ENCODE measurements at regions not wholly inside any gene's neighbourhood (a gene's known extent, or its start where the extent isn't known, plus 50 kb on each side); places are given as distances from the start of the nearest gene placed in this dataset.

GRCh38 chr2:18406219-18406618 is 154.2 kb downstream of the RDH14 start:
- Histone ChIP-seq H2AK5ac (ENCODE audit: low read depth, low read length) (no peak overlapping the region), H4K20me1 (ENCODE audit: insufficient read depth, low read length) (no peaks in the 10 kb centered on the region), H4K8ac (ENCODE audit: low read depth in 2 of 2, low read length in 2 of 2) (no peak overlapping the region), H3K4me1 (ENCODE audit: control insufficient read depth, insufficient read depth, low read length) (peaks cover 4% of the 10 kb centered on the region), H3K56ac (ENCODE audit: extremely low read depth, insufficient read depth, low read length) (no peak overlapping the region), H3K4ac (ENCODE audit: low read depth, low read length) (no peak overlapping the region), H3K36me3 (ENCODE audit: control insufficient read depth, insufficient read depth, low read length) (no peaks in the 10 kb centered on the region), H3K4me2 (ENCODE audit: low read depth, low read length) (no peak overlapping the region), H2AK9ac (replicated peaks; ENCODE audit: low read depth, low read length, poor library complexity) (no peak overlapping the region), H3K9me1 (ENCODE audit: insufficient read depth, low read length) (no peaks in the 10 kb centered on the region), H2AFZ (replicated peaks; ENCODE audit: low read length, poor library complexity) (no peak overlapping the region), H2BK120ac (ENCODE audit: low read depth, low read length) (no peak overlapping the region), H3K27me3 (ENCODE audit: control insufficient read depth, insufficient read depth, low read length) (no peaks in the 10 kb centered on the region), H3K4me3 (ENCODE audit: insufficient read depth, low read depth, low read length) (no peak overlapping the region), H2BK15ac (ENCODE audit: low read depth, low read length) (no peak overlapping the region), H3K9ac (ENCODE audit: low read depth, low read length) (no peak overlapping the region), H3K27ac (ENCODE audit: insufficient read depth, low read length) (no peak overlapping the region), H3K18ac (ENCODE audit: low read depth, low read length) (no peak overlapping the region), H3K23ac (ENCODE audit: low read depth, low read length) (no peak overlapping the region), H2BK20ac (ENCODE audit: low read depth, low read length) (no peak overlapping the region), H3K9me3 (ENCODE audit: control insufficient read depth, insufficient read depth, low read length) (no peaks in the 10 kb centered on the region), H4K91ac (ENCODE audit: insufficient read depth, low read depth, low read length) (no peak overlapping the region), H3K79me1 (ENCODE audit: low read depth in 1 of 2, low read length in 2 of 2) (no peaks in the 10 kb centered on the region), H4K5ac (ENCODE audit: low read depth, low read length) (no peak overlapping the region), H3K14ac (replicated peaks; ENCODE audit: low read depth, low read length) (no peak overlapping the region), H2BK5ac (ENCODE audit: low read depth, low read length, poor library complexity, severe bottlenecking) (no peak overlapping the region)
- BruUV-seq (replicated peaks) = no TSS peak
- no peak for ATAC-seq (ENCODE audit: low read depth)
- ChIA-PET CTCF (no interaction called here), POLR2A (ENCODE audit: unreplicated experiment) (no interaction called here)
- intact Hi-C loops (cut with micrococcal nuclease) = no loop called here
- in situ Hi-C loops (cut with MboI; ENCODE audit: low sequenced_read_pairs) = no loop called here
- dilution Hi-C loops (cut with HindIII; ENCODE audit: low sequenced_read_pairs, unreplicated experiment) = no loop called here
- TF ChIP-seq FOS (IDR thresholded peaks at IDR 0.05; ENCODE audit: low read depth, low read length) (no peak), CHD1 (IDR thresholded peaks at IDR 0.05; ENCODE audit: low read depth, low read length) (no peak), RFX5 (IDR thresholded peaks at IDR 0.05; ENCODE audit: low read depth, low read length) (no peak), MXI1 (IDR thresholded peaks at IDR 0.05; ENCODE audit: borderline replicate concordance, low read depth, low read length) (no peak), RAD21 (IDR thresholded peaks at IDR 0.05; ENCODE audit: low read length) (no peak), RCOR1 (IDR thresholded peaks at IDR 0.05; ENCODE audit: insufficient replicate concordance, low read length) (no peak), BHLHE40 (IDR thresholded peaks at IDR 0.05; ENCODE audit: low read depth, low read length) (no peak)
- TF ChIP-seq, protein P1, sequence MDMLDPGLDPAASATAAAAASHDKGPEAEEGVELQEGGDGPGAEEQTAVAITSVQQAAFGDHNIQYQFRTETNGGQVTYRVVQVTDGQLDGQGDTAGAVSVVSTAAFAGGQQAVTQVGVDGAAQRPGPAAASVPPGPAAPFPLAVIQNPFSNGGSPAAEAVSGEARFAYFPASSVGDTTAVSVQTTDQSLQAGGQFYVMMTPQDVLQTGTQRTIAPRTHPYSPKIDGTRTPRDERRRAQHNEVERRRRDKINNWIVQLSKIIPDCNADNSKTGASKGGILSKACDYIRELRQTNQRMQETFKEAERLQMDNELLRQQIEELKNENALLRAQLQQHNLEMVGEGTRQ (IDR thresholded peaks at IDR 0.05; ENCODE audit: low read depth, low read length) = no peak
- no CpG with 5 or more reads among the region's 2 CpGs for WGBS, 2 experiments (ENCODE audit: extremely low coverage in 2 of 2, insufficient read length in 1 of 2)
- DNase-seq = no peak

Measured in IMR-90 (cell line).